ENCODE measurements at regions not wholly inside any gene's neighbourhood (a gene's known extent, or its start where the extent isn't known, plus 50 kb on each side); places are given as distances from the start of the nearest gene placed in this dataset.

DNA sequence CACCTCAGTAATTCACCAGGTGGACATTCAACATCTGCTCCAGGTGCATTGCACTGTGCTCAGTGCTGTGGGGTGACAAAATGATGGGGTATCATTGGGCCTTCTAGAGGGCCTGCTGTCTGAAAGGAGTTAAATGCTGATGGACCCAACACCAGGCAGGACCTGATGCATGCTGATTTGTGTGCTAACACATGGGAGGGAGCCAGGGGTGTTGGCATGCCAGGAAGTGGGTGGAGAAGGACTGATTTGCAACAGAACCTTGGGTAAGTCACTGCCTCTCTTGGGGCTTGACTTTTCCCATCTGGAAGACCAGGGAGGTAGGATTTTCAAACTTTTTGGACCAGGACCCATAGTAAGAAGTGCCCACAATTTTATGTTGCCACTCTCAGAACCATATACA, 57.9 kb upstream of the CXCR4 start:
- Histone ChIP-seq H3K27me3 (no peaks in the 10 kb centered on the region), H3K4me3 (no peak overlapping the region), H3K4me1 (peaks cover 0 to 6% of the 10 kb centered on the region in 2 donors), H3K27ac (no peak overlapping the region), H3K36me3 (no peaks in the 10 kb centered on the region), H3K9me3 (peaks cover 0 to 2% of the 10 kb centered on the region in 2 donors)
- DNase-seq (no peak), ATAC-seq (no peak)
- intact Hi-C loops (cut with DNase I): no loop called here
- TF ChIP-seq, protein P1, sequence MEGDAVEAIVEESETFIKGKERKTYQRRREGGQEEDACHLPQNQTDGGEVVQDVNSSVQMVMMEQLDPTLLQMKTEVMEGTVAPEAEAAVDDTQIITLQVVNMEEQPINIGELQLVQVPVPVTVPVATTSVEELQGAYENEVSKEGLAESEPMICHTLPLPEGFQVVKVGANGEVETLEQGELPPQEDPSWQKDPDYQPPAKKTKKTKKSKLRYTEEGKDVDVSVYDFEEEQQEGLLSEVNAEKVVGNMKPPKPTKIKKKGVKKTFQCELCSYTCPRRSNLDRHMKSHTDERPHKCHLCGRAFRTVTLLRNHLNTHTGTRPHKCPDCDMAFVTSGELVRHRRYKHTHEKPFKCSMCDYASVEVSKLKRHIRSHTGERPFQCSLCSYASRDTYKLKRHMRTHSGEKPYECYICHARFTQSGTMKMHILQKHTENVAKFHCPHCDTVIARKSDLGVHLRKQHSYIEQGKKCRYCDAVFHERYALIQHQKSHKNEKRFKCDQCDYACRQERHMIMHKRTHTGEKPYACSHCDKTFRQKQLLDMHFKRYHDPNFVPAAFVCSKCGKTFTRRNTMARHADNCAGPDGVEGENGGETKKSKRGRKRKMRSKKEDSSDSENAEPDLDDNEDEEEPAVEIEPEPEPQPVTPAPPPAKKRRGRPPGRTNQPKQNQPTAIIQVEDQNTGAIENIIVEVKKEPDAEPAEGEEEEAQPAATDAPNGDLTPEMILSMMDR (IDR thresholded peaks at IDR 0.05): no peak

DNA sequence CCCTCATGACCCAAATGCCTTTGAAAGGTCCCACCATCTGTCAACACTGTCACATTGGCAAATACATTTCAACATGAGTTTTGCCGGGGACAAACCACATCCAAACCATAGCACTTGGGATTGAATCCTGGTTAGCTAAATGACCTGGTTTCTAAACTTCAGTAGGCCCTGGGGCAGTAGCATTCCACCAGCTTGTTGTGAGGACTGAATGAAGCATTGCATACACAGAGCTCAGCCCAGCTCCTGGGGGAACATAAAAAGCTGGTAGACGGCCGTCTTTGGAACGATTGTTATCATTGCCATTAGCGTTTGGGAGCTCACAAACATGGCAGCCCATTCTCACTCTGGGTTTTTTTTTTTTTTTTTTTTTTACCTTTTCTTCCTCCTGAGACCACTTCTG, 57.5 kb upstream of the CXCR4 start:
- TF ChIP-seq, protein P1 (IDR thresholded peaks at IDR 0.05): no peak
- Histone ChIP-seq H3K9me3 (no peaks in the 10 kb centered on the region), H3K27ac (no peak overlapping the region), H3K27me3 (no peaks in the 10 kb centered on the region), H3K4me1 (peaks cover 0 to 6% of the 10 kb centered on the region in 2 donors), H3K36me3 (no peaks in the 10 kb centered on the region), H3K4me3 (no peak overlapping the region)
- intact Hi-C loops (cut with DNase I): no loop called here
- ATAC-seq (no peak), DNase-seq (no peak)

DNA sequence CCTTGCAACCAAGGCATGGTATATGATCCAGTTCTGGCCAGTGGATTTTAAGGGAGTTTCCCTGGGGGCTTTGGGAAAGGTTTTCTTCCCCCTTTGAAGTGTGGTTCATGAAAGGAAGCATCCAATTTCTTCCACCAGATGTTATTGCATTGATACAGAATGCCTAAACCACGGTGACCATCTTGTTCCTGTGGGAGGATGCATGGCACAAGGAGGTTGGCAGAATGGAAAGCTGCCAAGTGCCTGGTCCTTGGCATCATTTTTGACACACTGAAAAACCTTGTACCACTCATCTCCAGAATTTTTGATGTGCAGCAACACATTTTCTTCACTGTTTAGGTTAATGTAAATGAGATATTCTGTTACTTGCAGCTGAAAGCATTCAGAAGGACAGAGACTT, 55.2 kb upstream of the CXCR4 start:
- Histone ChIP-seq H3K27ac (no peak overlapping the region), H3K36me3 (no peaks in the 10 kb centered on the region), H3K27me3 (no peaks in the 10 kb centered on the region), H3K4me1 (peaks cover 0 to 12% of the 10 kb centered on the region in 2 donors), H3K9me3 (no peaks in the 10 kb centered on the region), H3K4me3 (no peak overlapping the region)
- intact Hi-C loops (cut with DNase I): no loop called here
- DNase-seq: no peak
- ATAC-seq: no peak
- TF ChIP-seq, protein P1 (IDR thresholded peaks at IDR 0.05): no peak

DNA sequence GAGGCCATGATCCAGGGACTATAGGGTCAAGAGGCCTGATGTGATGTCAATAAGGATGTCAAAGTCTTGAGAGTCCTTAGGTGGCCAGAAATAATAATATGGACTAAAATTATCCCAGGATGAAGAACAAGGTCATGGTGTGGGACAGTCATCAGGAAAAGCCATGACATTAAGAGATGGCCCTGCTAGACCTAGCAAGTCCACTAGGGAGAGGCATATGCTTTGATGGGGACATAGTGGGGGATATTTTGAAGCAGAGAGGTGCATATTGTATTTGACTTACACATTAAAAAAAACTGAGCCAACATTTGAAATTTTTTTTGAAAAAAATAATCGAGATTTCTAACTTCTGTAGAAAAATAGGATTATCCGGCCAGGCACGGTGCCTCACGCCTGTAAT, 53.3 kb upstream of the CXCR4 start:
- TF ChIP-seq, protein P1 (IDR thresholded peaks at IDR 0.05): no peak
- DNase-seq (no peak), ATAC-seq (no peak)
- Histone ChIP-seq H3K4me1 (peaks cover 0 to 8% of the 10 kb centered on the region in 2 donors), H3K9me3 (no peaks in the 10 kb centered on the region), H3K27me3 (no peaks in the 10 kb centered on the region), H3K4me3 (no peak overlapping the region), H3K36me3 (no peaks in the 10 kb centered on the region), H3K27ac (no peak overlapping the region)
- intact Hi-C loops (cut with DNase I): no loop called here

DNA sequence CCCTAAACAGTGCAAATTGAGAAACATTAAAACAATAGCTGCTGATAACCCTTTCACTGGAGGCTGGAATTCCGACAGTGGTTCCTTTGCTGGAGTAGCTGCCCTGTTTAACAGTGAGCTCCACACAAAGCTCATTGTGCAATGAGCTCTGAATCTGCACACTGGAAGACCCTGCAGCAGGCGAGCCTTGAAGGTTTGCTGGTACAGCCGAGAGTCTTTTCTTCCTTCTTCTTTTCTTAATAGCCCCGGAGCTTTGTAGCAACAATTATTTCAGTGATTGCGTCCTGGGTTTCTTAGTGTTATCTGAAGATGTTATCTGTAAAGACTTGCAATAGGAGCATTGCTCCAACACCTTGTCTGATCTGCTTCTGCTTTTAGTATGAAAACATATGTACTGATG, 50.8 kb upstream of the CXCR4 start:
- Histone ChIP-seq H3K27ac (peak overlapping the region in 1 of 2 donors; percentile 24), H3K9me3 (no peaks in the 10 kb centered on the region), H3K4me3 (no peak overlapping the region), H3K27me3 (no peaks in the 10 kb centered on the region), H3K36me3 (no peaks in the 10 kb centered on the region), H3K4me1 (peaks cover 0 to 7% of the 10 kb centered on the region in 2 donors)
- TF ChIP-seq, protein P1 (IDR thresholded peaks at IDR 0.05): no peak
- ATAC-seq: no peak
- intact Hi-C loops (cut with DNase I): no loop called here
- DNase-seq: peak in 1 of 4 donors; percentile 16

Data from left lung (tissue), 4 donors.